ENCODE measurements at regions not wholly inside any gene's neighbourhood (a gene's known extent, or its start where the extent isn't known, plus 50 kb on each side); places are given as distances from the start of the nearest gene placed in this dataset.
"Not testable (repeated sequence)": the region's sequence is repeated elsewhere in the genome, so short reads cannot be mapped to it uniquely, and the experiment has no call there.

DNA sequence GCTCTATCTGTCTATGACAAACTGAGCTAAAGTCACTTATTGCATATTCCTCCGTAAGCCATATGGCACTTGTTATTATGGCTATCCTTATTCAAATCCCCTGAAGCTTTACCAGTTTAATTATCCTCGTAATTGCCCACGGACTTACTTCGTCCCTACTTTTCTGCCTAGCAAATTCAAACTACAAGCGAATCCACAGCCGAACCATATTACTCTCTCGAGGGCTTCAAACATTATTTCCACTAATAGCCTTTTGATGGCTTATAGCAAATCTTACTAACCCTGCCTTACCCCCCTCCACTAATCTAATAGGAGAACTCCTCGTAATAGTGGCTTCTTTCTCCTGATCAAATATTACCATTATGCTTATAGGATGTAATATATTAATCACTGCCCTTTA lies 63.1 kb upstream of the IMP4 start:
- not testable (repeated sequence) for TF ChIP-seq POLR2AphosphoS5 (IDR thresholded peaks at IDR 0.05; ENCODE audit: low read depth, low read length); YY1 (IDR thresholded peaks at IDR 0.05; ENCODE audit: low read depth, low read length); BRCA1 (IDR thresholded peaks at IDR 0.05; ENCODE audit: low read depth, low read length); GTF2F1 (IDR thresholded peaks at IDR 0.05; ENCODE audit: borderline replicate concordance, low read depth, low read length); KDM1A (IDR thresholded peaks at IDR 0.05; ENCODE audit: borderline replicate concordance, low read length); POLR2A (IDR thresholded peaks at IDR 0.05; ENCODE audit: control extremely low read depth in 1 of 2, low read depth in 2 of 2, low read length in 2 of 2); CHD2 (IDR thresholded peaks at IDR 0.05; ENCODE audit: low read length); NRF1 (IDR thresholded peaks at IDR 0.05; ENCODE audit: low read depth, low read length); EZH2 (IDR thresholded peaks at IDR 0.05; ENCODE audit: low read depth, low read length, severe bottlenecking); TAF1 (IDR thresholded peaks at IDR 0.05; ENCODE audit: low read depth, low read length); SAP30 (IDR thresholded peaks at IDR 0.05; ENCODE audit: insufficient read depth, insufficient replicate concordance, low read length)
- TF ChIP-seq, protein P1, sequence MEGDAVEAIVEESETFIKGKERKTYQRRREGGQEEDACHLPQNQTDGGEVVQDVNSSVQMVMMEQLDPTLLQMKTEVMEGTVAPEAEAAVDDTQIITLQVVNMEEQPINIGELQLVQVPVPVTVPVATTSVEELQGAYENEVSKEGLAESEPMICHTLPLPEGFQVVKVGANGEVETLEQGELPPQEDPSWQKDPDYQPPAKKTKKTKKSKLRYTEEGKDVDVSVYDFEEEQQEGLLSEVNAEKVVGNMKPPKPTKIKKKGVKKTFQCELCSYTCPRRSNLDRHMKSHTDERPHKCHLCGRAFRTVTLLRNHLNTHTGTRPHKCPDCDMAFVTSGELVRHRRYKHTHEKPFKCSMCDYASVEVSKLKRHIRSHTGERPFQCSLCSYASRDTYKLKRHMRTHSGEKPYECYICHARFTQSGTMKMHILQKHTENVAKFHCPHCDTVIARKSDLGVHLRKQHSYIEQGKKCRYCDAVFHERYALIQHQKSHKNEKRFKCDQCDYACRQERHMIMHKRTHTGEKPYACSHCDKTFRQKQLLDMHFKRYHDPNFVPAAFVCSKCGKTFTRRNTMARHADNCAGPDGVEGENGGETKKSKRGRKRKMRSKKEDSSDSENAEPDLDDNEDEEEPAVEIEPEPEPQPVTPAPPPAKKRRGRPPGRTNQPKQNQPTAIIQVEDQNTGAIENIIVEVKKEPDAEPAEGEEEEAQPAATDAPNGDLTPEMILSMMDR (IDR thresholded peaks at IDR 0.05; ENCODE audit: control extremely low read depth in 1 of 3, insufficient read depth in 1 of 3, low read depth in 1 of 3, low read length in 3 of 3): not testable (repeated sequence)
- TF ChIP-seq, protein P2, sequence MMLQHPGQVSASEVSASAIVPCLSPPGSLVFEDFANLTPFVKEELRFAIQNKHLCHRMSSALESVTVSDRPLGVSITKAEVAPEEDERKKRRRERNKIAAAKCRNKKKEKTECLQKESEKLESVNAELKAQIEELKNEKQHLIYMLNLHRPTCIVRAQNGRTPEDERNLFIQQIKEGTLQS (IDR thresholded peaks at IDR 0.05; ENCODE audit: insufficient read depth, low read depth, low read length): not testable (repeated sequence)
- TF ChIP-seq, protein P3, sequence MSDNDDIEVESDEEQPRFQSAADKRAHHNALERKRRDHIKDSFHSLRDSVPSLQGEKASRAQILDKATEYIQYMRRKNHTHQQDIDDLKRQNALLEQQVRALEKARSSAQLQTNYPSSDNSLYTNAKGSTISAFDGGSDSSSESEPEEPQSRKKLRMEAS (IDR thresholded peaks at IDR 0.05): not testable (repeated sequence)

All from H1 (cell line).